Activated CD4-positive, alpha-beta T cell treated with anti-CD3 and anti-CD28 coated beads for 1 hour (primary cell): ENCODE measurements at regions not wholly inside any gene's neighbourhood (a gene's known extent, or its start where the extent isn't known, plus 50 kb on each side); places are given as distances from the start of the nearest gene placed in this dataset.

Experiments
- DNase-seq: peaks from one replicate; pipeline ENCODE4 v3.0.0-alpha.2; 2020

GRCh38 chr17:79163071-79163470 lies 88.4 kb downstream of the ENGASE start:
- DNase-seq, result no peak

GRCh38 chr17:79162012-79162963 lies 87.7 kb downstream of the ENGASE start:
- no peak for DNase-seq

GRCh38 chr17:79160980-79161636 lies 86.5 kb downstream of the ENGASE start:
- DNase-seq, result no peak

- DNase-seq, result no peak
These were observed 85.3 kb downstream of the ENGASE start for GRCh38 chr17:79159926-79160325.

GRCh38 chr17:79159471-79159870 lies 84.8 kb downstream of the ENGASE start:
- no peak for DNase-seq

- DNase-seq, result no peak
These were observed 82.0 kb downstream of the ENGASE start for GRCh38 chr17:79156463-79157095.

GRCh38 chr17:79155701-79156100 lies 81.1 kb downstream of the ENGASE start:
- no peak for DNase-seq

- no peak for DNase-seq
These were observed 80.4 kb downstream of the ENGASE start for GRCh38 chr17:79154951-79155585.

GRCh38 chr17:79154446-79154845 lies 79.8 kb downstream of the ENGASE start:
- no peak for DNase-seq

- no peak for DNase-seq
These were observed 78.9 kb downstream of the ENGASE start for GRCh38 chr17:79153367-79154130.

- no peak for DNase-seq
These were observed 78.0 kb downstream of the ENGASE start for GRCh38 chr17:79152636-79153035.

GRCh38 chr17:79152110-79152509 lies 77.5 kb downstream of the ENGASE start:
- DNase-seq, result no peak

GRCh38 chr17:79150799-79151198 lies 76.2 kb downstream of the ENGASE start:
- no peak for DNase-seq

GRCh38 chr17:79150035-79150733 lies 75.6 kb downstream of the ENGASE start:
- DNase-seq, result no peak

GRCh38 chr17:79148584-79148983 lies 74.0 kb downstream of the ENGASE start:
- DNase-seq, result no peak

GRCh38 chr17:79147746-79148506 lies 73.3 kb downstream of the ENGASE start:
- no peak for DNase-seq

GRCh38 chr17:79146562-79146961 lies 71.9 kb downstream of the ENGASE start:
- no peak for DNase-seq

GRCh38 chr17:79145548-79145947 lies 70.9 kb downstream of the ENGASE start:
- DNase-seq, result no peak

GRCh38 chr17:79144133-79144532 lies 69.5 kb downstream of the ENGASE start:
- DNase-seq, result no peak

GRCh38 chr17:79142375-79142774 lies 67.8 kb downstream of the ENGASE start:
- DNase-seq, result no peak
